Vagina (tissue), 2 donors: ENCODE measurements at regions not wholly inside any gene's neighbourhood (a gene's known extent, or its start where the extent isn't known, plus 50 kb on each side); places are given as distances from the start of the nearest gene placed in this dataset.

Experiments
- DNase-seq, 2 donors: peaks; one replicate each; pipeline ENCODE4 v3.0.0-alpha.2; 2017; ENCODE audit errors: extremely low spot score in 2 of 2
- H3K27ac ChIP-seq: fragments of 200-600 bp; sonication (generic); one replicate; pipeline ENCODE4 v1.5.1; 2019
- H3K27me3 ChIP-seq: fragments of 200-600 bp; sonication (generic); one replicate; pipeline ENCODE4 v1.5.1; 2019
- H3K36me3 ChIP-seq, 2 donors: fragments of 200-600 bp; sonication (generic); one replicate each; pipeline ENCODE4 v1.5.1; 2017 to 2019
- H3K4me1 ChIP-seq: fragments of 200-600 bp; sonication (generic); one replicate; pipeline ENCODE4 v1.5.1; 2019
- H3K4me3 ChIP-seq, 2 donors: fragments of 200-600 bp; sonication (generic); 1 replicate in 1 of 2; 2 replicates in 1 of 2; pipeline ENCODE4 v1.5.1; 2016 to 2019
- H3K9me3 ChIP-seq: fragments of 200-600 bp; sonication (generic); one replicate; pipeline ENCODE4 v1.5.1; 2019
- CTCF ChIP-seq, 3 experiments: fragments of 450-650 bp in 2 of 3; fragments of 200-600 bp in 1 of 3; sonication (generic) in 1 of 3; IDR thresholded peaks; one replicate each; pipeline ENCODE4 v1.5.1; 2017 to 2019; ENCODE audit warnings: antibody characterized with exemption in 3 of 3, mild to moderate bottlenecking in 2 of 3, moderate library complexity in 2 of 3
- POLR2A ChIP-seq, 2 donors: fragments of 450-650 bp; IDR thresholded peaks; one replicate each; pipeline ENCODE4 v1.6.1; 2017; ENCODE audit warnings: antibody characterized with exemption in 2 of 2, mild to moderate bottlenecking in 2 of 2, moderate library complexity in 2 of 2
- POLR2AphosphoS5 ChIP-seq, 2 donors: sonication (generic); formaldehyde crosslinking; IDR thresholded peaks; one replicate each; pipeline ENCODE4 v1.9.0; 2017; ENCODE audit warnings: antibody characterized with exemption in 2 of 2, mild to moderate bottlenecking in 2 of 2, low read depth in 1 of 2; ENCODE audit not compliant: insufficient read depth in 1 of 2
- intact Hi-C: fragments of 100-400 bp; cut with DNase I; formaldehyde crosslinking; loops from one replicate; pipeline ENCODE4 v1.15.1; 2023

DNA sequence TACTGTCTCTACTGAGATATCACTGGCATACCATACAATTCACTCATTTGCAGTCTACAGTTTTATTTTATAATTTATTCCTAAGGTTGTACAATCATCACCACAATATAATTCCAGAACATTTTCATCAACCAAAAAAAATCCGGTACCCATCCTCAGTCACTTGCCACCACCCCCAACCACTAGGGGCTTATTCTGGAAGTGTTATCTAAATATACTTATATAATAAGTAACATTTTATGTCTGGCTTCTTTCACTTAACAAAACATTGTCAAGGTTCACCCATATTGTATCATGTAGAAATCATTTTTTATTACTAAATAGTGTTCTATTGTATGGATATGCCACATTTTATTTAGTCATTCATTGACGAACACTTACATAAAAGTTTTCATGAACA is 440.8 kb downstream of the RNF144A start:
- no peak for TF ChIP-seq CTCF (IDR thresholded peaks at IDR 0.05)
- TF ChIP-seq POLR2AphosphoS5 (IDR thresholded peaks at IDR 0.05; ENCODE audit: insufficient read depth in 1 of 2, low read depth in 1 of 2), result no peak
- no peak for TF ChIP-seq POLR2A (IDR thresholded peaks at IDR 0.05)
- no peaks in the 10 kb centered on the region for H3K4me1 ChIP-seq
- DNase-seq, result no peak
- intact Hi-C loops, result no loop called here
- H3K9me3 ChIP-seq, result no peaks in the 10 kb centered on the region
- H3K27ac ChIP-seq, result no peak overlapping the region
- no peak overlapping the region for H3K4me3 ChIP-seq
- no peaks in the 10 kb centered on the region for H3K36me3 ChIP-seq
- no peaks in the 10 kb centered on the region for H3K27me3 ChIP-seq

DNA sequence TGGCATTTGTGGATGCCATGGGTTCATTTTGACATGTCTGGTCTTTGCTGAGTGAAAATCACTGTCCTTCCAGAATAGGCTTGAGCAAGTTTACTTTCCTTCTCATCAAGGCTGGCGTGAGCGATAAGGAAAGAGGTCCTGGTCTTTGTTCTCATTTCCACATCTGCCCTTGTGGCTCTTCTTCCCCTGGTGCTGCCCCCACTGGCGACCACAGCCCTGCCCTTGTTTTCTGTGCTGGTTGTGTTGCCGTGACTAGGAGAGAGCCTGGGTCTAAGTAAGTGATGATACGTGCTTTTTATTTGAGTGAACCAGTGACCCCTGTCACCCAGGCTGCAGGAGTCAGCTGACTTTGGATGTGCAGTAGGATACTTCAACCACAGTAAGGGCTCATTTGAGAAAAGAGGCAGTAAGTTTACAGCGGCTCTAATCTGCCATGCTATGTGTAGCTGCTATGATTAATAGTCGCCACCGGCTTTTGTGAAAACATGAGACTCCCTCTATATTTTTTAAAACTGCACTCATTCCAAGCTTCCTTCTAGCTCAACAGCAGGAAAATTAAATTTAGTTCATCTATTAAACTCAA is 441.7 kb downstream of the RNF144A start:
- Histone ChIP-seq H3K27ac (no peak overlapping the region), H3K9me3 (no peaks in the 10 kb centered on the region), H3K27me3 (no peaks in the 10 kb centered on the region), H3K4me1 (no peaks in the 10 kb centered on the region), H3K4me3 (no peak overlapping the region), H3K36me3 (no peaks in the 10 kb centered on the region)
- intact Hi-C loops, result no loop called here
- TF ChIP-seq POLR2AphosphoS5 (IDR thresholded peaks at IDR 0.05; ENCODE audit: insufficient read depth in 1 of 2, low read depth in 1 of 2) (no peak), CTCF (IDR thresholded peaks at IDR 0.05) (no peak), POLR2A (IDR thresholded peaks at IDR 0.05) (no peak)
- DNase-seq, result no peak

- Histone ChIP-seq H3K4me1 (no peaks in the 10 kb centered on the region), H3K9me3 (no peaks in the 10 kb centered on the region), H3K27ac (no peak overlapping the region), H3K27me3 (no peaks in the 10 kb centered on the region), H3K36me3 (no peaks in the 10 kb centered on the region), H3K4me3 (no peak overlapping the region)
- TF ChIP-seq POLR2AphosphoS5 (IDR thresholded peaks at IDR 0.05; ENCODE audit: insufficient read depth in 1 of 2, low read depth in 1 of 2) (no peak), POLR2A (IDR thresholded peaks at IDR 0.05) (no peak), CTCF (IDR thresholded peaks at IDR 0.05) (no peak)
- intact Hi-C loops, result no loop called here
- no peak for DNase-seq
Measured at GRCh38 chr2:7363906-7364305, 446.7 kb downstream of the RNF144A start.

DNA sequence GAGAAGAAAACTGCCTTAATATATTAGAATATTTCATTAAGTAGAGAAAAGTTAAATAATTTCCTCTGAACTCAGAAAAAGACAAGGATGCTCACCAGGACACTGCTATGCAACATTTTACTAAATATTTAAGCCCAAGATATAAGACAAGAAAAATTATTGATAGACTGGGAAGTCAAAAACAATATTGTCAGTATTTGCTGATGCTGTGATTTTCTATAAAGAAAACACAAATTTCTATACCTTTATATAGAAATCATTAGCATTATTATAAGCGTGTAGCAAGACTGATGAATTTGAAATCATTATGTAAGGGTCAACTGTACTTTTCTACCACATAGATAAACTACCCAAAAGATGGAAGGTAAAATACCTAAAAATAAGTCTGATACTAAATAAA is 451.0 kb downstream of the RNF144A start:
- no peak for TF ChIP-seq CTCF (IDR thresholded peaks at IDR 0.05)
- TF ChIP-seq POLR2A (IDR thresholded peaks at IDR 0.05), result no peak
- TF ChIP-seq POLR2AphosphoS5 (IDR thresholded peaks at IDR 0.05; ENCODE audit: insufficient read depth in 1 of 2, low read depth in 1 of 2), result no peak

GRCh38 chr2:7373156-7373555 is 455.9 kb downstream of the RNF144A start:
- no peak overlapping the region for H3K27ac ChIP-seq
- no peaks in the 10 kb centered on the region for H3K9me3 ChIP-seq
- no peaks in the 10 kb centered on the region for H3K4me1 ChIP-seq
- no peak for TF ChIP-seq POLR2A (IDR thresholded peaks at IDR 0.05)
- TF ChIP-seq POLR2AphosphoS5 (IDR thresholded peaks at IDR 0.05; ENCODE audit: insufficient read depth in 1 of 2, low read depth in 1 of 2), result no peak
- no peak for TF ChIP-seq CTCF (IDR thresholded peaks at IDR 0.05)
- intact Hi-C loops, result no loop called here
- no peak for DNase-seq
- H3K36me3 ChIP-seq, result no peaks in the 10 kb centered on the region
- H3K27me3 ChIP-seq, result no peaks in the 10 kb centered on the region
- H3K4me3 ChIP-seq, result no peak overlapping the region

More for the DNA sequence above, 451.0 kb downstream of the RNF144A start:
- Histone ChIP-seq H3K4me3 (no peak overlapping the region), H3K27me3 (no peaks in the 10 kb centered on the region), H3K9me3 (no peaks in the 10 kb centered on the region), H3K4me1 (no peaks in the 10 kb centered on the region), H3K36me3 (no peaks in the 10 kb centered on the region), H3K27ac (no peak overlapping the region)
- intact Hi-C loops, result no loop called here
- no peak for DNase-seq
